K562 (cell line): ENCODE measurements at regions not wholly inside any gene's neighbourhood (a gene's known extent, or its start where the extent isn't known, plus 50 kb on each side); places are given as distances from the start of the nearest gene placed in this dataset.

Experiments used
- ATAC-seq: fragments of 200-7000 bp; cut with Tn5 transposase; 3 replicates; pipeline ENCODE4 v1.9.1; 2020; ENCODE audit warnings: moderate library complexity
- BruUV-seq: library from RNA; stranded (reverse); fragments of 400-500 nt; replicated peaks from 2 replicates; lab custom pipeline; 2021; lab: Mats Ljungman, UMichigan
- CTCF ChIA-PET: fragments of 300-600 bp; formaldehyde crosslinking; extraction: SDS; loops from one replicate; lab custom pipeline; 2021; ENCODE audit warnings: low intra/inter-chr PET ratio; lab: Yijun Ruan, JAX
- POLR2A ChIA-PET: fragments of 300-600, 350-650 bp; sonication (Branson Sonifier 250); formaldehyde crosslinking; extraction: SDS; loops from one replicate; lab custom pipeline; 2021; ENCODE audit warnings: antibody characterized with exemption, inconsistent platforms; lab: Yijun Ruan, JAX
- DNase-seq, 4 experiments: peaks; one replicate each; pipeline versions ENCODE4 v3.0.0 to v3.0.0-alpha.2; 2011 to 2018; ENCODE audit warnings: low spot score in 3 of 4, mixed read lengths in 3 of 4; ENCODE audit errors: extremely low read depth in 1 of 4
- FAIRE-seq: peaks from 2 replicates; lab custom pipeline; 2011; peaks lifted over from hg19 to GRCh38; lab: Jason Lieb, UNC
- H2AFZ ChIP-seq: 2 replicates; pipeline ENCODE4 v1.6.0; 2011; ENCODE audit warnings: low read depth, low read length, control low read depth, inconsistent platforms
- H3K27ac ChIP-seq: fragments of 200-600 bp; 3 replicates; pipeline ENCODE4 v1.8.0; 2011; ENCODE audit warnings: low read depth, mild to moderate bottlenecking, control low read depth, inconsistent platforms, low read length, moderate library complexity, mixed read lengths; ENCODE audit errors: extremely low read depth
- H3K27me3 ChIP-seq, 2 experiments: fragments of 300-600 bp in 1 of 2; 2 replicates in 1 of 2; 3 replicates in 1 of 2; pipeline versions ENCODE4 v1.6.0 to v1.8.0; 2011; ENCODE audit warnings: inconsistent platforms in 2 of 2, low read length in 2 of 2, mild to moderate bottlenecking in 1 of 2, mixed read lengths in 1 of 2, moderate library complexity in 1 of 2; ENCODE audit not compliant: control insufficient read depth in 2 of 2, insufficient read depth in 2 of 2
- H3K36me3 ChIP-seq: fragments of 300-600 bp; 3 replicates; pipeline ENCODE4 v1.8.0; 2011; ENCODE audit warnings: mild to moderate bottlenecking, low read length, inconsistent platforms; ENCODE audit not compliant: control insufficient read depth, insufficient read depth
- H3K4me1 ChIP-seq, 2 experiments: fragments of 200-600 bp in 1 of 2; replicated peaks in 1 of 2; 2 replicates in 1 of 2; 3 replicates in 1 of 2; pipeline versions ENCODE4 v1.5.1 to v1.8.0; 2011; ENCODE audit warnings: inconsistent platforms in 2 of 2, low read length in 2 of 2, mild to moderate bottlenecking in 1 of 2, mixed read lengths in 1 of 2, moderate library complexity in 1 of 2; ENCODE audit not compliant: control insufficient read depth in 2 of 2, insufficient read depth in 2 of 2
- H3K4me2 ChIP-seq: 2 replicates; pipeline ENCODE4 v1.6.1; 2011; ENCODE audit warnings: low read length, control low read depth, inconsistent platforms, mixed read lengths; ENCODE audit not compliant: insufficient read depth
- H3K4me3 ChIP-seq: fragments of 200-600 bp; sonication (generic), shearing (Covaris generic); 2 replicates; pipeline ENCODE4 v1.5.1; 2016; ENCODE audit warnings: control low read depth, inconsistent platforms
- H3K79me2 ChIP-seq: fragments of 200-600 bp; 3 replicates; pipeline ENCODE4 v1.8.0; 2011; ENCODE audit warnings: low read length, inconsistent platforms; ENCODE audit not compliant: control insufficient read depth, insufficient read depth
- H3K9ac ChIP-seq, 2 experiments: 2 replicates each; pipeline versions ENCODE4 v1.6.0 to v1.6.1; 2011; ENCODE audit warnings: low read depth in 2 of 2, low read length in 2 of 2, control low read depth in 1 of 2, inconsistent platforms in 1 of 2, mild to moderate bottlenecking in 1 of 2, mixed read lengths in 1 of 2; ENCODE audit not compliant: insufficient read depth in 1 of 2
- H3K9me1 ChIP-seq: one replicate; pipeline ENCODE4 v1.6.0; 2011; ENCODE audit warnings: inconsistent platforms, mild to moderate bottlenecking, low read length, moderate library complexity; ENCODE audit not compliant: control insufficient read depth, insufficient read depth
- H3K9me3 ChIP-seq: replicated peaks from 2 replicates; pipeline ENCODE4 v1.5.1; 2011; ENCODE audit warnings: low read depth, low read length, inconsistent platforms; ENCODE audit not compliant: control insufficient read depth, insufficient read depth
- H4K20me1 ChIP-seq: replicated peaks from 2 replicates; pipeline ENCODE4 v1.6.1; 2011; ENCODE audit warnings: low read length, inconsistent platforms, mixed read lengths; ENCODE audit not compliant: control insufficient read depth, insufficient read depth
- CHCHD3 ChIP-seq: fragments of 250-450 bp; sonication (Bioruptor Pico); IDR thresholded peaks from 2 replicates; pipeline ENCODE4 v2.1.2; 2022; ENCODE audit warnings: mild to moderate bottlenecking
- CXXC5 ChIP-seq: fragments of 250-450 bp; sonication (Bioruptor Pico); IDR thresholded peaks from 2 replicates; pipeline ENCODE4 v1.8.0; 2022; ENCODE audit warnings: inconsistent platforms, mild to moderate bottlenecking, moderate library complexity
- HDAC6 ChIP-seq: IDR thresholded peaks from 2 replicates; pipeline ENCODE4 v1.6.1; 2012; ENCODE audit warnings: low read depth, mild to moderate bottlenecking, control low read depth, inconsistent platforms, low read length, moderate library complexity
- KDM2B ChIP-seq: fragments of 250-450 bp; sonication (Bioruptor Pico); IDR thresholded peaks from 2 replicates; pipeline ENCODE4 v1.8.0; 2021; ENCODE audit warnings: mild to moderate bottlenecking, moderate library complexity
- KLF1 ChIP-seq: fragments of 450-650 bp; IDR thresholded peaks from 2 replicates; pipeline ENCODE4 v1.6.1; 2016; ENCODE audit warnings: missing genetic modification characterization, missing compliant biosample characterization
- NFE2L1 ChIP-seq: fragments of 450-650 bp; IDR thresholded peaks from 2 replicates; pipeline ENCODE4 v1.6.1; 2016; ENCODE audit warnings: missing genetic modification characterization, low read depth, mild to moderate bottlenecking, missing compliant biosample characterization, moderate library complexity, borderline replicate concordance
- PTBP1 ChIP-seq: fragments of 200-400 bp; formaldehyde crosslinking; IDR thresholded peaks from 2 replicates; pipeline ENCODE4 v1.6.1; 2017; ENCODE audit warnings: low read depth, low read length
- SNAPC5 ChIP-seq: fragments of 250-450 bp; sonication (Bioruptor Pico); IDR thresholded peaks from 2 replicates; pipeline ENCODE4 v1.8.0; 2021; ENCODE audit warnings: moderate library complexity, mild to moderate bottlenecking, inconsistent platforms
- TCF7 ChIP-seq: sonication (generic); IDR thresholded peaks from 2 replicates; pipeline ENCODE4 v1.6.1; 2016; ENCODE audit warnings: antibody characterized with exemption, borderline replicate concordance
- TFAP4 ChIP-seq: sonication (generic); formaldehyde crosslinking; IDR thresholded peaks from 2 replicates; pipeline ENCODE4 v1.8.0; 2022; ENCODE audit warnings: missing genetic modification reagents, mild to moderate bottlenecking, moderate library complexity, borderline replicate concordance
- THRA ChIP-seq: fragments of 450-650 bp; IDR thresholded peaks from 2 replicates; pipeline ENCODE4 v1.6.1; 2017; ENCODE audit warnings: mild to moderate bottlenecking, moderate library complexity
- ZNF655 ChIP-seq: fragments of 250-450 bp; sonication (Bioruptor Pico); IDR thresholded peaks from 2 replicates; pipeline ENCODE4 v1.5.0; 2021
- WGBS: fragments of 100-300 bp; shearing (Covaris generic); methylation state at CpG from one replicate; pipeline ENCODE4 v1.1.6; 2016; ENCODE audit warnings: low coverage, mixed read lengths; ENCODE audit not compliant: insufficient coverage; ENCODE audit errors: missing lambda C conversion rate; 5-methylcytosine and 5-hydroxymethylcytosine counted together
- in situ Hi-C: fragments of 300-500 bp; cut with MboI; formaldehyde crosslinking; loops from 4 replicates; pipeline ENCODE4 v1.15.0; 2018; ENCODE audit warnings: inconsistent platforms, mixed read lengths
- intact Hi-C: fragments of 100-400 bp; cut with micrococcal nuclease; formaldehyde crosslinking; loops from 2 replicates; pipeline ENCODE4 v1.14.2; 2022

GRCh38 chr13:76738616-76739015 is 147.6 kb downstream of the KCTD12 start (continued):
- TF ChIP-seq TFAP4 (CRISPR knock-in tag): no peak

GRCh38 chr13:76737526-76737925 is 148.7 kb downstream of the KCTD12 start:
- in situ Hi-C loops: no loop called here
- H2AFZ ChIP-seq: no peak overlapping the region
- H3K79me2 ChIP-seq: no peaks in the 10 kb centered on the region
- H3K4me2 ChIP-seq: no peak overlapping the region
- intact Hi-C loops: no loop called here
- no peaks in the 10 kb centered on the region for H3K9me3 ChIP-seq
- H4K20me1 ChIP-seq: no peaks in the 10 kb centered on the region
- CTCF ChIA-PET: no interaction called here
- FAIRE-seq (no peak), ATAC-seq (no peak), DNase-seq (no peak)
- H3K4me3 ChIP-seq: no peak overlapping the region
- no peak overlapping the region for H3K27ac ChIP-seq
- TF ChIP-seq HDAC6 (no peak), CHCHD3 (no peak), TCF7 (no peak)
- no peaks in the 10 kb centered on the region for H3K36me3 ChIP-seq
- POLR2A ChIA-PET: interaction anchor here (0.6 kb wide), 1 partner anchor 46 kb away, joined by 4 read pairs; no protein-coding TSS in a partner anchor
- no peaks in the 10 kb centered on the region for H3K9me1 ChIP-seq
- H3K4me1 ChIP-seq: no peaks in the 10 kb centered on the region
- no peaks in the 10 kb centered on the region for H3K27me3 ChIP-seq
- no TSS peak for BruUV-seq
- H3K9ac ChIP-seq: no peak overlapping the region
- 0% methylated on average over 3 of the region's 3 CpGs for WGBS

GRCh38 chr13:76735641-76736040 is 150.6 kb downstream of the KCTD12 start:
- no peak for ATAC-seq
- CTCF ChIA-PET: no interaction called here
- POLR2A ChIA-PET: no interaction called here
- TF ChIP-seq TCF7 (no peak), SNAPC5 (CRISPR knock-in tag) (no peak), ZNF655 (CRISPR knock-in tag) (no peak), KLF1 (tag) (no peak), KDM2B (CRISPR knock-in tag) (no peak), THRA (no peak), CXXC5 (CRISPR knock-in tag) (no peak), PTBP1 (no peak), NFE2L1 (tag) (no peak)

More at GRCh38 chr13:76735641-76736040, 150.6 kb downstream of the KCTD12 start:
- no peak overlapping the region for H3K4me3 ChIP-seq
- H3K27ac ChIP-seq: no peak overlapping the region
- no peaks in the 10 kb centered on the region for H3K4me1 ChIP-seq
- in situ Hi-C loops (no loop called here), intact Hi-C loops (no loop called here)
- H3K27me3 ChIP-seq: no peaks in the 10 kb centered on the region
- 4% methylated on average over 3 of the region's 3 CpGs for whole genome bisulfite sequencing
- H4K20me1 ChIP-seq: no peaks in the 10 kb centered on the region
- no peaks in the 10 kb centered on the region for H3K36me3 ChIP-seq
- H3K79me2 ChIP-seq: no peaks in the 10 kb centered on the region
- no peaks in the 10 kb centered on the region for H3K9me3 ChIP-seq
- H3K9ac ChIP-seq: no peak overlapping the region
- no peak overlapping the region for H3K4me2 ChIP-seq
- BruUV-seq: no TSS peak
- DNase-seq (no peak), FAIRE-seq (no peak)
- H2AFZ ChIP-seq: no peak overlapping the region
- no peaks in the 10 kb centered on the region for H3K9me1 ChIP-seq
